ENCODE measurements at regions not wholly inside any gene's neighbourhood (a gene's known extent, or its start where the extent isn't known, plus 50 kb on each side); places are given as distances from the start of the nearest gene placed in this dataset.
"Not testable (repeated sequence)": the region's sequence is repeated elsewhere in the genome, so short reads cannot be mapped to it uniquely, and the experiment has no call there.

- DNase-seq (no peak), ATAC-seq (no peak)
- ChIA-PET CTCF (no interaction called here), POLR2A (interaction anchor here (0.6 kb wide), 1 partner anchor 11 kb away, joined by 5 read pairs; no protein-coding TSS in a partner anchor)
- no peak overlapping the region for H3K4me3 Mint-ChIP-seq
- no peaks in the 10 kb centered on the region for H3K4me1 Mint-ChIP-seq
- no peak overlapping the region for H3K27ac Mint-ChIP-seq
- peaks cover 2% of the 10 kb centered on the region for H3K27me3 Mint-ChIP-seq
- no peaks in the 10 kb centered on the region for H3K36me3 Mint-ChIP-seq (ENCODE audit: low read depth)
- intact Hi-C loops (cut with DNase I, micrococcal nuclease), result no loop called here
- no peaks in the 10 kb centered on the region for H3K9me3 Mint-ChIP-seq (ENCODE audit: low read depth)
Observed at GRCh38 chr5:174490728-174491127, 233.7 kb upstream of the MSX2 start.

- ATAC-seq, result no peak
- ChIA-PET POLR2A (no interaction called here), CTCF (no interaction called here)
- no peak for DNase-seq
- no peak overlapping the region for H3K4me3 Mint-ChIP-seq
- H3K4me1 Mint-ChIP-seq, result no peaks in the 10 kb centered on the region
- no peaks in the 10 kb centered on the region for H3K9me3 Mint-ChIP-seq (ENCODE audit: low read depth)
- no peaks in the 10 kb centered on the region for H3K36me3 Mint-ChIP-seq (ENCODE audit: low read depth)
- H3K27me3 Mint-ChIP-seq, result peaks cover 2% of the 10 kb centered on the region
- no peak overlapping the region for H3K27ac Mint-ChIP-seq
- intact Hi-C loops (cut with DNase I, micrococcal nuclease), result no loop called here
Observed at GRCh38 chr5:174491265-174491664, 233.1 kb upstream of the MSX2 start.

- Mint-ChIP-seq H3K4me3 (no peak overlapping the region), H3K36me3 (ENCODE audit: low read depth) (no peaks in the 10 kb centered on the region), H3K27ac (no peak overlapping the region), H3K27me3 (peaks cover 2% of the 10 kb centered on the region), H3K9me3 (ENCODE audit: low read depth) (no peaks in the 10 kb centered on the region), H3K4me1 (no peaks in the 10 kb centered on the region)
- POLR2A ChIA-PET, result no interaction called here
- ATAC-seq, result no peak
- intact Hi-C loops (cut with DNase I, micrococcal nuclease), result no loop called here
- no peak for DNase-seq
- CTCF ChIA-PET, result no interaction called here
Observed at GRCh38 chr5:174491761-174492350, 232.5 kb upstream of the MSX2 start.

- H3K9me3 Mint-ChIP-seq (ENCODE audit: low read depth), result peaks cover 7% of the 10 kb centered on the region
- H3K4me1 Mint-ChIP-seq, result no peaks in the 10 kb centered on the region
- DNase-seq (no peak), ATAC-seq (no peak)
- POLR2A ChIA-PET, result no interaction called here
- CTCF ChIA-PET, result no interaction called here
- intact Hi-C loops (cut with DNase I, micrococcal nuclease), result no loop called here
- no peaks in the 10 kb centered on the region for H3K36me3 Mint-ChIP-seq (ENCODE audit: low read depth)
- no peak overlapping the region for H3K27ac Mint-ChIP-seq
- no peaks in the 10 kb centered on the region for H3K27me3 Mint-ChIP-seq
- H3K4me3 Mint-ChIP-seq, result no peak overlapping the region
Observed at GRCh38 chr5:174493530-174493929, 230.9 kb upstream of the MSX2 start.

- CTCF ChIA-PET, ATAC-seq: not testable (repeated sequence)
Observed at GRCh38 chr5:174497939-174498338, 226.4 kb upstream of the MSX2 start.

GRCh38 chr5:174498575-174498974, 225.8 kb upstream of the MSX2 start:
- H3K4me1 Mint-ChIP-seq; POLR2A ChIA-PET; H3K4me3 Mint-ChIP-seq; DNase-seq; intact Hi-C loops (cut with DNase I, micrococcal nuclease); H3K27ac Mint-ChIP-seq; H3K27me3 Mint-ChIP-seq; H3K36me3 Mint-ChIP-seq (ENCODE audit: low read depth); CTCF ChIA-PET; ATAC-seq: not testable (repeated sequence)
- H3K9me3 Mint-ChIP-seq (ENCODE audit: low read depth), result peaks cover 22% of the 10 kb centered on the region

More at GRCh38 chr5:174497939-174498338, 226.4 kb upstream of the MSX2 start:
- H3K9me3 Mint-ChIP-seq (ENCODE audit: low read depth), result peaks cover 22% of the 10 kb centered on the region
- intact Hi-C loops (cut with DNase I, micrococcal nuclease); POLR2A ChIA-PET; DNase-seq; H3K4me1 Mint-ChIP-seq; H3K36me3 Mint-ChIP-seq (ENCODE audit: low read depth); H3K4me3 Mint-ChIP-seq; H3K27ac Mint-ChIP-seq; H3K27me3 Mint-ChIP-seq: not testable (repeated sequence)

GRCh38 chr5:174500636-174501035, 223.7 kb upstream of the MSX2 start:
- no peak for ATAC-seq
- CTCF ChIA-PET, result no interaction called here
- Mint-ChIP-seq H3K9me3 (ENCODE audit: low read depth) (peaks cover 22% of the 10 kb centered on the region), H3K36me3 (ENCODE audit: low read depth) (no peaks in the 10 kb centered on the region), H3K4me1 (no peaks in the 10 kb centered on the region), H3K27ac (no peak overlapping the region), H3K4me3 (no peak overlapping the region), H3K27me3 (peaks cover 6% of the 10 kb centered on the region)
- DNase-seq, result no peak
- intact Hi-C loops (cut with DNase I, micrococcal nuclease), result no loop called here
- POLR2A ChIA-PET, result no interaction called here

GRCh38 chr5:174501461-174502069, 222.8 kb upstream of the MSX2 start:
- no peak overlapping the region for H3K27ac Mint-ChIP-seq
- H3K9me3 Mint-ChIP-seq (ENCODE audit: low read depth), result peaks cover 22% of the 10 kb centered on the region
- peaks cover 6% of the 10 kb centered on the region for H3K27me3 Mint-ChIP-seq
- ChIA-PET CTCF (no interaction called here), POLR2A (interaction anchor here (0.6 kb wide), 1 partner anchor 11 kb away, joined by 5 read pairs; no protein-coding TSS in a partner anchor)
- DNase-seq (no peak), ATAC-seq (no peak)
- no peak overlapping the region for H3K4me3 Mint-ChIP-seq
- no peaks in the 10 kb centered on the region for H3K4me1 Mint-ChIP-seq
- intact Hi-C loops (cut with DNase I, micrococcal nuclease), result no loop called here
- H3K36me3 Mint-ChIP-seq (ENCODE audit: low read depth), result no peaks in the 10 kb centered on the region

- POLR2A ChIA-PET, result no interaction called here
- ATAC-seq (no peak), DNase-seq (no peak)
- H3K36me3 Mint-ChIP-seq (ENCODE audit: low read depth), result no peaks in the 10 kb centered on the region
- no peak overlapping the region for H3K27ac Mint-ChIP-seq
- H3K4me3 Mint-ChIP-seq, result no peak overlapping the region
- intact Hi-C loops (cut with DNase I, micrococcal nuclease), result no loop called here
- H3K9me3 Mint-ChIP-seq (ENCODE audit: low read depth), result peaks cover 17% of the 10 kb centered on the region
- no peaks in the 10 kb centered on the region for H3K4me1 Mint-ChIP-seq
- CTCF ChIA-PET, result no interaction called here
- H3K27me3 Mint-ChIP-seq, result peaks cover 9% of the 10 kb centered on the region
Observed at GRCh38 chr5:174503086-174503460, 221.3 kb upstream of the MSX2 start.

- CTCF ChIA-PET, result no interaction called here
- POLR2A ChIA-PET, result no interaction called here
- intact Hi-C loops (cut with DNase I, micrococcal nuclease), result no loop called here
- Mint-ChIP-seq H3K36me3 (ENCODE audit: low read depth) (no peaks in the 10 kb centered on the region), H3K27ac (no peak overlapping the region), H3K9me3 (ENCODE audit: low read depth) (peaks cover 15% of the 10 kb centered on the region), H3K4me3 (no peak overlapping the region), H3K4me1 (no peaks in the 10 kb centered on the region), H3K27me3 (peaks cover 9% of the 10 kb centered on the region)
- ATAC-seq (no peak), DNase-seq (no peak)
Observed at GRCh38 chr5:174503461-174504265, 220.7 kb upstream of the MSX2 start.

- no peak overlapping the region for H3K27ac Mint-ChIP-seq
- no peak overlapping the region for H3K4me3 Mint-ChIP-seq
- H3K36me3 Mint-ChIP-seq (ENCODE audit: low read depth), result no peaks in the 10 kb centered on the region
- no peaks in the 10 kb centered on the region for H3K4me1 Mint-ChIP-seq
- POLR2A ChIA-PET, result no interaction called here
- ATAC-seq, result no peak
- DNase-seq, result no peak
- H3K9me3 Mint-ChIP-seq (ENCODE audit: low read depth), result peaks cover 11% of the 10 kb centered on the region
- CTCF ChIA-PET, result no interaction called here
- intact Hi-C loops (cut with DNase I, micrococcal nuclease), result no loop called here
- peaks cover 9% of the 10 kb centered on the region for H3K27me3 Mint-ChIP-seq
Observed at GRCh38 chr5:174504266-174504726, 220.1 kb upstream of the MSX2 start.

GRCh38 chr5:174505621-174506020, 218.8 kb upstream of the MSX2 start:
- H3K36me3 Mint-ChIP-seq (ENCODE audit: low read depth), result no peaks in the 10 kb centered on the region
- DNase-seq (no peak), ATAC-seq (no peak)
- POLR2A ChIA-PET, result no interaction called here
- peaks cover under 1% of the 10 kb centered on the region for H3K9me3 Mint-ChIP-seq (ENCODE audit: low read depth)
- H3K27ac Mint-ChIP-seq, result no peak overlapping the region
- no peaks in the 10 kb centered on the region for H3K4me1 Mint-ChIP-seq
- CTCF ChIA-PET, result no interaction called here
- intact Hi-C loops (cut with DNase I, micrococcal nuclease), result no loop called here
- no peak overlapping the region for H3K4me3 Mint-ChIP-seq
- H3K27me3 Mint-ChIP-seq, result peaks cover 6% of the 10 kb centered on the region

Measured in activated CD4-positive, alpha-beta T cell treated with anti-CD3 and anti-CD28 coated beads for 36 hours (primary cell).